ENCODE measurements at regions not wholly inside any gene's neighbourhood (a gene's known extent, or its start where the extent isn't known, plus 50 kb on each side); places are given as distances from the start of the nearest gene placed in this dataset.

DNA sequence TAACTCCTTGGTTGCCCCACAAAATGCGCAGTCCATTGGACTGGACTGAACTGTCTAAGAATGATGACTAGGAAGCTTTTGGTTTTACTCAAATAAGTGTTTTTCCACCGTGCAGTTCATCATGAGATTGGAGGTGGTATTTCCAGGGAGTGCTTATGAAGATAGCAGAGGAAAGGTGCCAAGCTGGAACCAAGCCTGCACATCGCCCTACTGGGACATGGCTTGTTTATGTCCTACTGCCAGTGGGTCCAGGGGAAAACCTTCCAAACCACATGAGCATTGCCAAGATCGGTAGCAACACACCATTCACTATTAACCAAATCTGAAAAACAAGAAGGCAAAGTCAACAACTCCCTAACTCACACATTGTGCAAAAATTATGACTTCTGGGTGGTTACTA, 54.7 kb upstream of the DSCAM start:
- H3K4me1 ChIP-seq = peaks cover 4 to 22% (median 13%) of the 10 kb centered on the region in 4 donors
- H3K27me3 ChIP-seq = no peaks in the 10 kb centered on the region
- WGBS = 63% methylated on average over 4 of the region's 4 CpGs
- no peak overlapping the region for H3K4me3 ChIP-seq
- H3K27ac ChIP-seq (replicated peaks in 1 of 4) = peak overlapping the region in 1 of 4 donors; percentile 3
- intact Hi-C loops (cut with DNase I) = no loop called here
- H3K36me3 ChIP-seq = no peaks in the 10 kb centered on the region
- TF ChIP-seq POLR2A (IDR thresholded peaks at IDR 0.05; ENCODE audit: low read depth) = no peak
- TF ChIP-seq, protein P1, sequence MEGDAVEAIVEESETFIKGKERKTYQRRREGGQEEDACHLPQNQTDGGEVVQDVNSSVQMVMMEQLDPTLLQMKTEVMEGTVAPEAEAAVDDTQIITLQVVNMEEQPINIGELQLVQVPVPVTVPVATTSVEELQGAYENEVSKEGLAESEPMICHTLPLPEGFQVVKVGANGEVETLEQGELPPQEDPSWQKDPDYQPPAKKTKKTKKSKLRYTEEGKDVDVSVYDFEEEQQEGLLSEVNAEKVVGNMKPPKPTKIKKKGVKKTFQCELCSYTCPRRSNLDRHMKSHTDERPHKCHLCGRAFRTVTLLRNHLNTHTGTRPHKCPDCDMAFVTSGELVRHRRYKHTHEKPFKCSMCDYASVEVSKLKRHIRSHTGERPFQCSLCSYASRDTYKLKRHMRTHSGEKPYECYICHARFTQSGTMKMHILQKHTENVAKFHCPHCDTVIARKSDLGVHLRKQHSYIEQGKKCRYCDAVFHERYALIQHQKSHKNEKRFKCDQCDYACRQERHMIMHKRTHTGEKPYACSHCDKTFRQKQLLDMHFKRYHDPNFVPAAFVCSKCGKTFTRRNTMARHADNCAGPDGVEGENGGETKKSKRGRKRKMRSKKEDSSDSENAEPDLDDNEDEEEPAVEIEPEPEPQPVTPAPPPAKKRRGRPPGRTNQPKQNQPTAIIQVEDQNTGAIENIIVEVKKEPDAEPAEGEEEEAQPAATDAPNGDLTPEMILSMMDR (IDR thresholded peaks at IDR 0.05) = no peak
- TF ChIP-seq EP300 (IDR thresholded peaks at IDR 0.05) = no peak
- TF ChIP-seq POLR2AphosphoS5 (IDR thresholded peaks at IDR 0.05) = no peak
- DNase-seq (ENCODE audit: extremely low spot score) = no peak
- H3K9me3 ChIP-seq = peaks cover 0 to 9% (median 5%) of the 10 kb centered on the region in 4 donors

DNA sequence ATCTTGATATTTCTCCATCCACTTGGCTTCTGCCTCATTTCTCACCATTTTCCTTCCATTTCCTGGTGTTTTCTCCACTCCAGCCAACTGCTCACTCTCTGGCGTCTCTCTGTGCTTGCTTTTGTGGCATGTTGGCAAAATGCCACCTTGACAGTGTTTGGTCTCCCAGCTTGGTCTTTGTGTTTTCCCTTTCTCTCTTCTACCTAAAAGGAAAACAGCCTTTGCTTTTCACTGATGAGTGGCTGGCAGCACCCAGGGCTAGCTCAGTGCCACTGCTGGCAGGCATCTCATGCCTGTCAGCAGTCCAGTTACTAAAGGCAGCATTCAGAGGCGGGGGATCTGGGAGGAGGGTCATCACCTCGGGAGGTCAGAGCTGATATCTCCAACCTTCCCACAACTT, 55.3 kb upstream of the DSCAM start:
- TF ChIP-seq EP300 (IDR thresholded peaks at IDR 0.05) (no peak), POLR2AphosphoS5 (IDR thresholded peaks at IDR 0.05) (no peak), POLR2A (IDR thresholded peaks at IDR 0.05; ENCODE audit: low read depth) (no peak)
- TF ChIP-seq, protein P1 (IDR thresholded peaks at IDR 0.05) = no peak
- H3K27ac ChIP-seq (replicated peaks in 1 of 4) = no peak overlapping the region
- H3K9me3 ChIP-seq = peaks cover 0 to 3% (median under 1%) of the 10 kb centered on the region in 4 donors
- no peaks in the 10 kb centered on the region for H3K27me3 ChIP-seq
- H3K4me3 ChIP-seq = no peak overlapping the region
- 52% methylated on average over 3 of the region's 3 CpGs for WGBS
- no peaks in the 10 kb centered on the region for H3K36me3 ChIP-seq
- peaks cover 4 to 22% (median 13%) of the 10 kb centered on the region in 4 donors for H3K4me1 ChIP-seq
- no peak for DNase-seq (ENCODE audit: extremely low spot score)
- intact Hi-C loops (cut with DNase I) = no loop called here

DNA sequence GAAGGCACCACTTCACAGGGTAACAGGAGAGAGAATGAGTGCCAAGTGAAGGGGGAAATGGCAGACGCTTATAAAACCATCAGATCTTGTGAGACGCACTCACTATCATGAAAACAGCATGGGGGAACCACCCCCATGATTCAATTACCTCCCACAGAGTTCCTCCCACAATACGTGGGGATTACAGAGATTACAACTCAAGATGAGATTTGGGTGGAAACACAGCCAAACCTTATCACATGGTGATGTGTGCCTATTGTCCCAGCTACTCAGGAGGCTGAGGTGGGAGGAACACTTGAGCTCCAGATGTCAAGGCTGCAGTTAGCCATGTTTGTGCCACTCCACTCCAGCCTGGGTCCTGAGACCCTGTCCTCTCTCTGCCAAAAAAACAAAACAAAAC, 56.0 kb upstream of the DSCAM start:
- no peak overlapping the region for H3K27ac ChIP-seq (replicated peaks in 1 of 4)
- H3K27me3 ChIP-seq = peaks cover 0 to 4% (median 0%) of the 10 kb centered on the region in 4 donors
- H3K4me1 ChIP-seq = peaks cover 4 to 22% (median 13%) of the 10 kb centered on the region in 4 donors
- no peak overlapping the region for H3K4me3 ChIP-seq
- intact Hi-C loops (cut with DNase I) = no loop called here
- no peak for TF ChIP-seq POLR2AphosphoS5 (IDR thresholded peaks at IDR 0.05)
- TF ChIP-seq EP300 (IDR thresholded peaks at IDR 0.05) = no peak
- TF ChIP-seq, protein P1 (IDR thresholded peaks at IDR 0.05) = no peak
- no peak for TF ChIP-seq POLR2A (IDR thresholded peaks at IDR 0.05; ENCODE audit: low read depth)
- DNase-seq (ENCODE audit: extremely low spot score) = no peak
- WGBS = 83% methylated on average over 3 of the region's 3 CpGs
- no peaks in the 10 kb centered on the region for H3K36me3 ChIP-seq
- no peaks in the 10 kb centered on the region for H3K9me3 ChIP-seq

DNA sequence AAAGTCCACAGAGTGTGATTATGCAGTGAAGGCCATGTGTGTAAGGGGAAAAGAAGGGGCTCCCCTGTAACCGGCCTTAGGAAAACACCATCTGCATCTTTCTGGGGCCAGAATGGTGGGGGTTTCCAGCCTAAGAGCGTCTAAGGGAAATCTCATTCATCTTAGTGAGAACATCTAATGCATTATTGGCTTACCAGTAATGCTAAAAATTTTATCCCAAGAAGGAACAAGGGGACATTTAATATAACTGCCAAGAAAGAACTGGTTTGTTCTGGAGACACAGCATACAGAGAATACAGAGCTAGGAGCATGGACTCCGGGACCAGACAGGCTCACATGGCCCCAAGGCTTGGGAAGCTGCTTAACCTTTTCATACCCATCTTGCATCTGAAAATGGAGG, 58.3 kb upstream of the DSCAM start:
- H3K36me3 ChIP-seq = no peaks in the 10 kb centered on the region
- intact Hi-C loops (cut with DNase I) = no loop called here
- TF ChIP-seq POLR2AphosphoS5 (IDR thresholded peaks at IDR 0.05) (no peak), POLR2A (IDR thresholded peaks at IDR 0.05; ENCODE audit: low read depth) (no peak), EP300 (IDR thresholded peaks at IDR 0.05) (no peak)
- TF ChIP-seq, protein P1 (IDR thresholded peaks at IDR 0.05) = no peak
- DNase-seq (ENCODE audit: extremely low spot score) = no peak
- peaks cover 0 to 9% (median 0%) of the 10 kb centered on the region in 4 donors for H3K27me3 ChIP-seq
- H3K27ac ChIP-seq (replicated peaks in 1 of 4) = no peak overlapping the region
- H3K9me3 ChIP-seq = no peaks in the 10 kb centered on the region
- WGBS = 47% methylated on average over 3 of the region's 3 CpGs
- H3K4me3 ChIP-seq = no peak overlapping the region
- peaks cover 4 to 22% (median 13%) of the 10 kb centered on the region in 4 donors for H3K4me1 ChIP-seq

DNA sequence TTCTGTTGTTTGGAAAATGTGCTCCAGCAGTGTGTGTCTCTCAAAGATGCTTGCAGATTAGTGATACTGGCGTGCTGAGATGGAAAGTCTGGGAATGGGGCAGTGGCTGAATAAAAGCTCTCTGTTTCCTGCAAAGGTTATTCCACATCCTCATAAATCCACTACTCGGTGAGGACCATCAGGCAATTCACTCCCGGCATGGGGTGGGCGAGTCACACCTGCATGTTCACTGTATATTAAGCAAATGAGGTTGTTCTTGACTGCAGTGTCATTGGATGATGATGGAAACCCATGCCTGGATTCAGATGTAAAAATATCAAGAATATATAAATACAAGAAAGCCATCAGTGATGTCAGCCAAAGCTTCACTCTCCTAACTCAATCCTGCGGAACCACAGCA, 65.4 kb upstream of the DSCAM start:
- Histone ChIP-seq H3K4me3 (no peak overlapping the region), H3K9me3 (no peaks in the 10 kb centered on the region), H3K36me3 (no peaks in the 10 kb centered on the region), H3K27ac (replicated peaks in 1 of 4) (no peak overlapping the region), H3K4me1 (no peaks in the 10 kb centered on the region), H3K27me3 (peaks cover 0 to 16% (median 0%) of the 10 kb centered on the region in 4 donors)
- WGBS = 87% methylated on average over 5 of the region's 5 CpGs
- intact Hi-C loops (cut with DNase I) = no loop called here
- no peak for TF ChIP-seq POLR2AphosphoS5 (IDR thresholded peaks at IDR 0.05)
- TF ChIP-seq POLR2A (IDR thresholded peaks at IDR 0.05; ENCODE audit: low read depth) = no peak
- TF ChIP-seq, protein P1 (IDR thresholded peaks at IDR 0.05) = no peak
- no peak for TF ChIP-seq EP300 (IDR thresholded peaks at IDR 0.05)
- DNase-seq (ENCODE audit: extremely low spot score) = no peak
